Panc1 (cell line): ENCODE measurements at regions not wholly inside any gene's neighbourhood (a gene's known extent, or its start where the extent isn't known, plus 50 kb on each side); places are given as distances from the start of the nearest gene placed in this dataset.
"Not testable (repeated sequence)": the region's sequence is repeated elsewhere in the genome, so short reads cannot be mapped to it uniquely, and the experiment has no call there.

ENCODE experiments used
- POLR2AphosphoS5 ChIP-seq: IDR thresholded peaks from 2 replicates; pipeline ENCODE4 v1.6.1; 2012; ENCODE audit warnings: mild to moderate bottlenecking, low read depth, low read length, moderate library complexity
- SIN3A ChIP-seq: IDR thresholded peaks from 2 replicates; pipeline ENCODE4 v1.6.1; 2012; ENCODE audit warnings: low read depth, mild to moderate bottlenecking, low read length, moderate library complexity, borderline replicate concordance; ENCODE audit not compliant: insufficient read depth
- TCF7L2 ChIP-seq: IDR thresholded peaks from 2 replicates; pipeline ENCODE4 v1.6.1; 2011; ENCODE audit warnings: mild to moderate bottlenecking, low read depth, low read length, inconsistent platforms
- TF ChIP-seq, protein P1 (sequence below): fragments of 450-650 bp; IDR thresholded peaks from 2 replicates; pipeline ENCODE4 v1.5.1; 2017; ENCODE audit warnings: mild to moderate bottlenecking

- TF ChIP-seq TCF7L2, SIN3A, POLR2AphosphoS5: not testable (repeated sequence)
- TF ChIP-seq, protein P1, sequence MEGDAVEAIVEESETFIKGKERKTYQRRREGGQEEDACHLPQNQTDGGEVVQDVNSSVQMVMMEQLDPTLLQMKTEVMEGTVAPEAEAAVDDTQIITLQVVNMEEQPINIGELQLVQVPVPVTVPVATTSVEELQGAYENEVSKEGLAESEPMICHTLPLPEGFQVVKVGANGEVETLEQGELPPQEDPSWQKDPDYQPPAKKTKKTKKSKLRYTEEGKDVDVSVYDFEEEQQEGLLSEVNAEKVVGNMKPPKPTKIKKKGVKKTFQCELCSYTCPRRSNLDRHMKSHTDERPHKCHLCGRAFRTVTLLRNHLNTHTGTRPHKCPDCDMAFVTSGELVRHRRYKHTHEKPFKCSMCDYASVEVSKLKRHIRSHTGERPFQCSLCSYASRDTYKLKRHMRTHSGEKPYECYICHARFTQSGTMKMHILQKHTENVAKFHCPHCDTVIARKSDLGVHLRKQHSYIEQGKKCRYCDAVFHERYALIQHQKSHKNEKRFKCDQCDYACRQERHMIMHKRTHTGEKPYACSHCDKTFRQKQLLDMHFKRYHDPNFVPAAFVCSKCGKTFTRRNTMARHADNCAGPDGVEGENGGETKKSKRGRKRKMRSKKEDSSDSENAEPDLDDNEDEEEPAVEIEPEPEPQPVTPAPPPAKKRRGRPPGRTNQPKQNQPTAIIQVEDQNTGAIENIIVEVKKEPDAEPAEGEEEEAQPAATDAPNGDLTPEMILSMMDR, result not testable (repeated sequence)
Measured at GRCh38 chr20:30497191-30497590, 760.3 kb upstream of the DEFB115 start.
